HUES64 (cell line): ENCODE measurements at regions not wholly inside any gene's neighbourhood (a gene's known extent, or its start where the extent isn't known, plus 50 kb on each side); places are given as distances from the start of the nearest gene placed in this dataset.
"Not testable (repeated sequence)": the region's sequence is repeated elsewhere in the genome, so short reads cannot be mapped to it uniquely, and the experiment has no call there.

Experiments
- H3K27ac ChIP-seq: 2 replicates; pipeline ENCODE4 v1.7.0; 2013; ENCODE audit warnings: low read depth, low read length, inconsistent platforms
- H3K27me3 ChIP-seq: 2 replicates; pipeline ENCODE4 v1.6.1; 2013; ENCODE audit warnings: mild to moderate bottlenecking, low read length; ENCODE audit not compliant: insufficient read depth
- H3K36me3 ChIP-seq: 2 replicates; pipeline ENCODE4 v1.6.1; 2013; ENCODE audit warnings: mild to moderate bottlenecking, low read length; ENCODE audit not compliant: insufficient read depth
- H3K4me1 ChIP-seq: 2 replicates; pipeline ENCODE4 v1.6.1; 2013; ENCODE audit warnings: mild to moderate bottlenecking, low read length, moderate library complexity; ENCODE audit not compliant: insufficient read depth
- H3K4me3 ChIP-seq: 2 replicates; pipeline ENCODE4 v1.5.1; 2013; ENCODE audit warnings: mild to moderate bottlenecking, low read length, moderate library complexity
- H3K9ac ChIP-seq: 2 replicates; pipeline ENCODE4 v1.6.1; 2013; ENCODE audit warnings: mild to moderate bottlenecking, low read depth, low read length
- H3K9me3 ChIP-seq: 2 replicates; pipeline ENCODE4 v1.6.1; 2013; ENCODE audit warnings: low read depth, low read length; ENCODE audit not compliant: insufficient read depth
- WGBS: fragments of 150-250, 120-280 bp; methylation state at CpG from one replicate; pipeline ENCODE4 v1.1.7; 2013; ENCODE audit warnings: missing lambda C conversion rate; 5-methylcytosine and 5-hydroxymethylcytosine counted together

DNA sequence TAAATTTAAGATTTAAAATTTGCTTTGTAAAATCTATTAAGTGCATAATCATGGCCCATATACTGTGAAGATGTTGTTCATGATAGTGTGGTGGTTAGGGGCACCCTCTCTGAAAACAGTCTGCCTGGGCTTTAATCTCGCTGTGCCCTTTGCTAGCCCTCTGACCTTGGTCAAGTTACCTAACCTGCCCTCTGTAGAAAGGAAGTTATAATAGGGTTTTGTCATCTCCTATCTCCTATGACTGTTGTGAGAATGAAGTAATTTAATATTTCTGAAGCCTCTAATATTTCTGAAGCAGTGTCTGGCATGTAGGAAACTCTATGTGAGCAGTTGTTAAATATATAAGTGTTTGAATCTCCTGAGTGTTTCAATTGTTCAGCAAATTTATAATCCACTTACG is 116.6 kb upstream of the IVNS1ABP start:
- no peak overlapping the region for H3K27ac ChIP-seq
- 78% methylated on average over 1 of the region's 2 CpGs for WGBS
- H3K9me3 ChIP-seq, result no peaks in the 10 kb centered on the region
- H3K4me3 ChIP-seq, result no peak overlapping the region
- H3K4me1 ChIP-seq, result no peaks in the 10 kb centered on the region
- H3K9ac ChIP-seq, result no peak overlapping the region
- H3K36me3 ChIP-seq, result no peaks in the 10 kb centered on the region
- no peaks in the 10 kb centered on the region for H3K27me3 ChIP-seq

GRCh38 chr1:185432948-185433347 is 115.9 kb upstream of the IVNS1ABP start:
- H3K9me3 ChIP-seq, result no peaks in the 10 kb centered on the region
- H3K27ac ChIP-seq, result no peak overlapping the region
- H3K4me1 ChIP-seq, result no peaks in the 10 kb centered on the region
- no peak overlapping the region for H3K9ac ChIP-seq
- H3K36me3 ChIP-seq, result no peaks in the 10 kb centered on the region
- 94% methylated on average over 2 of the region's 2 CpGs for WGBS
- H3K27me3 ChIP-seq, result no peaks in the 10 kb centered on the region
- no peak overlapping the region for H3K4me3 ChIP-seq

DNA sequence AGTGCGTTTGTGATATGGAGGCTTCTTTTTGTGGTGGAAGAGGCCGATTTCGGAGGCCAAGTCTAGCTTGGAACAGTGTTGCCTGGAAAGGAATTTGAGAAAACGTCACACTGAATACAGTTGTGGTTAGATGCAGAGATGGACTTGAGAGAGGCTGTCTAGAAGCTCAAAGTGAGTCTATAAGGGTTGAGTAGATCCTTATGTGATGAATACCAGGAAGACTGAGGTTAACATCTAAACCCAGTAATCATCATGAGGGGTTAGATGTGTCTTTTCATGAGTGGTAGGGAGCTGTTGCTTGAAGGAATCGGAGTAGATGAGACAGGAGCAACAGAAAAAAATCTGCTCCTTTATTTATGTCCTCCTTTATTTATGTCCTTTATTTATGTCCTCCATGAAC is 114.6 kb upstream of the IVNS1ABP start:
- Histone ChIP-seq H3K27me3 (no peaks in the 10 kb centered on the region), H3K9me3 (no peaks in the 10 kb centered on the region), H3K9ac (no peak overlapping the region), H3K4me1 (peaks cover 5% of the 10 kb centered on the region; the same call in 1 of the 2 replicates), H3K36me3 (no peaks in the 10 kb centered on the region), H3K4me3 (no peak overlapping the region), H3K27ac (no peak overlapping the region)
- 74% methylated on average over 5 of the region's 5 CpGs for WGBS

DNA sequence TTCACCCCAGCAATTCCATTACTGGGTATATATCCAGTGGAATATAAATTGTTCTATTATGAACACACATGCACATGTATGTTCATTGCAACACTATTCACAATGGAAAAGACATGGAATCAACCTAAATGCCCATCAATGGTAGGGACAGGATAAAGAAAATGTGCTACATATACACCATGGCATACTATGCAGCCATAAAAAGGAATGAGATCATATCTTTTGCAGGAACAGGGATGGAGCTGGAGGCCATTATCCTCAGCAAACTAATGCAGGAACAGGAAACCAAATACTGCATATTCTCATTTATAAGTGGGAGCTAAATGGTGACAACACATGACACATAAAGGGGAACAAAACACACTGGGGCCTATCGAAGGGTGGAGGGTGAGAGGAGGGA is 112.6 kb upstream of the IVNS1ABP start:
- WGBS, result 93% methylated on average over 1 of the region's 1 CpG

DNA sequence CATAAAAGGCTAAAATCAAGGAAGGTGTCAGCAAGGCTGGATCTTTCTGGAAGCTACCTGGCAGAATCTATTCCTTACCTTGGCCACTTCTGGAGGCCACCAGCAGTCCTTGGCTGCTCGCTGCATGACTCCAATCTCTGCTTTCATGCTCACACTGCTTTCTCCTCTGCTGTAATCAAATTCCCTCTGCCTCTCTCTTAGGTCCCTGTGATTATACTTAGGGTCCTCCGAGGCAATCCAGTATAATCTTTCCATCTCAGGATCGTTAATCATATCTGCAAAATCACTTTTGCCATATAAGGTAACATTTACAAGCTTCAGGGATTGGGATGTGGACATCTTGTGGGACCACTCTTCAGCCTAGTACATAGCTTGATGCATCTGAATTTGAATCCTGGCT is 110.7 kb upstream of the IVNS1ABP start:
- peaks cover 5% of the 10 kb centered on the region; the same call in 1 of the 2 replicates for H3K4me1 ChIP-seq
- H3K27ac ChIP-seq, result no peak overlapping the region
- no peaks in the 10 kb centered on the region for H3K9me3 ChIP-seq
- H3K27me3 ChIP-seq, result no peaks in the 10 kb centered on the region
- no peak overlapping the region for H3K9ac ChIP-seq
- no peaks in the 10 kb centered on the region for H3K36me3 ChIP-seq
- 98% methylated on average over 3 of the region's 3 CpGs for WGBS
- no peak overlapping the region for H3K4me3 ChIP-seq

More for the DNA sequence above, 112.6 kb upstream of the IVNS1ABP start:
- not testable (repeated sequence) for H3K4me1 ChIP-seq, H3K9ac ChIP-seq, H3K4me3 ChIP-seq, H3K9me3 ChIP-seq, H3K27ac ChIP-seq, H3K27me3 ChIP-seq, H3K36me3 ChIP-seq

DNA sequence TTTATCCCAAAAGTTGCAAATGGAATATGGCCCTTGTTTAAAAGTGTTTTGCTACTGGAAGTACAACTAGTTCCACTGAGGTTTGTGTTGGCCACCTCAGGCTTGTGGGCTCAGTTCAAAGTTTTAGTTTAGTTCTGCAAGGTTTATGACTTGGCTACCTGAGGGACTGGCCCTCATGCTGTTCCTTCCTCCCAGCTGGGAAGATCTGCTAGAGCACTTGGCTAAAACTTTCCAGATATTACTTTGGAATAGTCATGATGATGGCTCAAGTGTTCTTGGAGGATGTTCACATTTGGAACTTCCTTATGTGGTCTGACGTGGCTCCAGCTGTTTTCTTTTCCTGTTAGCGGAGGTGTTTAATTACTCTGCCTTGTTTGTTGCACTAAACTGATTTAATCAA is 110.2 kb upstream of the IVNS1ABP start:
- no peak overlapping the region for H3K27ac ChIP-seq
- no peaks in the 10 kb centered on the region for H3K36me3 ChIP-seq
- WGBS, result 67% methylated on average over 1 of the region's 2 CpGs
- H3K27me3 ChIP-seq, result no peaks in the 10 kb centered on the region
- H3K9ac ChIP-seq, result no peak overlapping the region
- H3K4me3 ChIP-seq, result no peak overlapping the region
- peaks cover 5% of the 10 kb centered on the region; the same call in 1 of the 2 replicates for H3K4me1 ChIP-seq
- H3K9me3 ChIP-seq, result no peaks in the 10 kb centered on the region

DNA sequence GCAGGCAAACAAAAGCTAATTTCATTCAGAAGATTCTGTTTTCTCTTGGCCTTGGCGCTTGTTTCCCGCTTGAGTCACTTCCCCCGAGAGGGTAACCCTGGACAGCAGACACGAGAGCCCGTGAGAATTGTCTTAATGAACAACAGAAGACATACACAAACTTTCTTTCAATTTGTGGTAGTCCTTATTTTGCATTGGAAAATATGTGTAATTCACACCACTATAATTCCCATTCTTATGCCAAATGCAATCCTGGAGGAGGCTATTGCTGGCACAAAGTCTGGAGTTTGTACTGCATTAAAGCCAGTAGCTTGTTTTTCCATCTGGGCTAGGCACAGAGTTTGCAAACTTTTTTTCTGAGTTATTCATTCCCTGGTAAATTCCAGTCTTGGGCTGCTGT is 109.8 kb upstream of the IVNS1ABP start:
- Histone ChIP-seq H3K9ac (no peak overlapping the region), H3K4me3 (no peak overlapping the region), H3K4me1 (peaks cover 5% of the 10 kb centered on the region; the same call in 1 of the 2 replicates), H3K36me3 (no peaks in the 10 kb centered on the region), H3K9me3 (no peaks in the 10 kb centered on the region), H3K27me3 (no peaks in the 10 kb centered on the region), H3K27ac (no peak overlapping the region)
- 86% methylated on average over 5 of the region's 5 CpGs for WGBS

DNA sequence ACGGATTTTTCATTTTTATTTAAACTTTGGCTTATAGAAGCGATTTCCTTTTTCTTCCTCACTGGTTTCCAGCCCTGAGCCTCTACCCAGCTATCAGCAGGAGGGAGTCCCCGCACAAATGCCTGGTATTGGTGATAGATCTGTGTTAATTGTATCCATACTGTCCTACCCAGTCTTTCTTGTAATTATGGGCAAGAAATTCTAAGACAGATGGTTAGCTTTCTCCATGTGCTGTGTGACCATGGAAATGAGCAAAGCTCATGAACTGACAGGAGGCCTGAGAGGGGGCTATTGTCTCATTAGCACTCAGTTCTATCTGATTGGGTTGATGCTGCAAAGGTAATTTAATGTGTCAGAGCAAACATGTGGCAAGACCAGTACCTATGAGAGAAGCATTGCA is 108.1 kb upstream of the IVNS1ABP start:
- no peaks in the 10 kb centered on the region for H3K36me3 ChIP-seq
- H3K27ac ChIP-seq, result no peak overlapping the region
- WGBS, result 98% methylated on average over 3 of the region's 3 CpGs
- no peak overlapping the region for H3K4me3 ChIP-seq
- H3K4me1 ChIP-seq, result peaks cover 5% of the 10 kb centered on the region; the same call in 1 of the 2 replicates
- no peak overlapping the region for H3K9ac ChIP-seq
- H3K9me3 ChIP-seq, result no peaks in the 10 kb centered on the region
- H3K27me3 ChIP-seq, result no peaks in the 10 kb centered on the region

DNA sequence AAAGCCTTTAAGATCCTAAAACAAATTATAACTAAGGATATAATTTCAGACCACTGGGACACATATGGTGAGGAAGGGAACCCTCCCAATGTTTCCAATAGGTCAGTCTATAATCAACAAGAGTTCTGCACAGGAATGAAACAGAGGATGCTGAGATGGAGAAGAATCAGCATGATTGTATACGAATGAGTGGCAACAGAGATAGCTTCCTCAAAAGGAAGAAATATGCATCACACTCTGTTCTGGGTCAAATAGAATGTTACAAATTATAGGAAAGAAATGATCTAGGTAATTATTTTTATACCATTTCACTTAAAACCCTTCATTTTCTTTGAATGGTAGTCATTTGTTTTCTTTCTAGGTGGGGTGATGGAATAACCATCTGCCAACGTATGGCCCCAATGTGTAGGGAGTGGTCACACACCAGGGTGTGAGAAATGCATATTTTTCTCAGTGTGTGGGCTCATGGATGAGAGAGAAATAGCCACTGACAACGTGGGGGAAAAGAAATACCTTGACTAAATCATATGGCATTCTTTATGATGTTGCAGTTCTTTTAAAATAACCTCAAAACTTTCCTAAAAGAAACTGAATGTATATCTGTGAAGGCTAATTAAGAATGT is 104.6 kb upstream of the IVNS1ABP start:
- Histone ChIP-seq H3K4me1 (no peaks in the 10 kb centered on the region; the same call in 1 of the 2 replicates), H3K9me3 (no peaks in the 10 kb centered on the region), H3K9ac (no peak overlapping the region), H3K4me3 (no peak overlapping the region), H3K36me3 (no peaks in the 10 kb centered on the region), H3K27ac (no peak overlapping the region), H3K27me3 (no peaks in the 10 kb centered on the region)
- WGBS, result 86% methylated on average over 2 of the region's 3 CpGs

DNA sequence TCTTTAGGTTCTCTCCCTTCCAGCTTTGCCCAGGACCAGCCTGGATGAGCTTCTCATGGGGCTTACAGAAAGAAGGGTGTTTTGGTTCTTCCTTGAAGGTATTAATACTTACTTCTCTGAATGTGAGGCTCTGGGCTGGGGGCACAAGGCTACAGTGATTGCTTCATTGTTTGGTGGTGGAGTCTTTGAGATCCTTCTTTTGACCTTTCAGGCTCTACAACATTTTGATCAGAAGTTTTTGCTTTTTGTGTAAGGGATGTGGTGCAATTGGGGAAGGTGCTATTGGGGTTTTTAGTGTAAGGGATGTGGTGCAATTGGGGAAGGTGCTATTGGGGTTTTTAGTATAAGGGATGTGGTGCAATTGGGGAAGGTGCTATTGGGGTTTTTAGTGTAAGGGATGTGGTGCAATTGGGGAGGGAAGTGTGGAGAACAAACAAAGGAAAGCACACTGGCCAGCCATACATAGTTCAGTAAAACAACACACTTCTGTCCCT is 103.6 kb upstream of the IVNS1ABP start:
- no peaks in the 10 kb centered on the region for H3K4me1 ChIP-seq
- no peaks in the 10 kb centered on the region for H3K36me3 ChIP-seq
- H3K4me3 ChIP-seq, result no peak overlapping the region
- H3K27ac ChIP-seq, result no peak overlapping the region
- no peaks in the 10 kb centered on the region for H3K9me3 ChIP-seq
- no peak overlapping the region for H3K9ac ChIP-seq
- no peaks in the 10 kb centered on the region for H3K27me3 ChIP-seq

DNA sequence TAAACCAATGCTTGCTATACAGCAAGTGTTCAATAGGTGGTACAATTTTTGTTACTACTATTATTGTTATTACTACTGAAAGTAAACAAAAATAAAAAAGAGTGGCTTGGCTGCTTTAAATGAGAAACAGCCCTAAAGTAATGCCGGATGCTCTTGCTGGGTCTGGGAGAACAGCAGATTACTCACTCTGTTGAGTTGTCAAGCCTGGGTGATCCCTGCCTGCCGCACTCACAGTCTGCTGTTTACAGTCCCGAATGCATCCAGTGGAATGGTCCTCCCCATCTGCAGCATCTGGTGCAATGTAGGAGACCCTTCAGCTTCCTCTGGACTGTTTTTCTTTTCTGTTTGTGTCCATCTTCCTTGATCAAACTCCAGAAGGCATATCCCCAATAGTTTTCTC is 102.7 kb upstream of the IVNS1ABP start:
- Histone ChIP-seq H3K4me3 (no peak overlapping the region), H3K36me3 (no peaks in the 10 kb centered on the region), H3K9me3 (no peaks in the 10 kb centered on the region), H3K27me3 (no peaks in the 10 kb centered on the region), H3K9ac (no peak overlapping the region), H3K27ac (no peak overlapping the region), H3K4me1 (no peaks in the 10 kb centered on the region)
- 59% methylated on average over 3 of the region's 3 CpGs for WGBS

DNA sequence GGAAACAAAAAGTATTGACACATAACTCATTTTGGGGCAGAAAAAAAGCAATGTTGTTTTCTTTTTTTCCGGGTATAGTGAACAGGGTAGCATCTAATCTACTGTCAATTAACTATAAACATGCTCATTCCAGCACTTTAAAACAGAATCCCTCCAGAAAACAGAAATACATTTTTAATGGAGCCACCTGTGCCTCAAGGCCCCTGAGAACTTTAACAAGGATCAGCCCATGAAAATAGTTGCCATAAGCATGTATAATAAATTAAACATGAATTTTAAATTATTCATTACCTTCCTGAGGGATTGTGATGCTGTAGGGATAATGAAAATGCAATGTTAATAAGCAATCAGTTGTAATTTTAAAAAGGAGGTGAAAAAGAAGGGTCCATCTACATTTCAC is 101.4 kb upstream of the IVNS1ABP start:
- Histone ChIP-seq H3K27me3 (no peaks in the 10 kb centered on the region), H3K4me1 (no peaks in the 10 kb centered on the region), H3K36me3 (no peaks in the 10 kb centered on the region), H3K9ac (no peak overlapping the region), H3K9me3 (no peaks in the 10 kb centered on the region), H3K27ac (no peak overlapping the region), H3K4me3 (no peak overlapping the region)
- 89% methylated on average over 1 of the region's 1 CpG for WGBS
